ENCODE measurements at regions not wholly inside any gene's neighbourhood (a gene's known extent, or its start where the extent isn't known, plus 50 kb on each side); places are given as distances from the start of the nearest gene placed in this dataset.

- DNase-seq (ENCODE audit: low spot score) = no peak
Measured at GRCh38 chr6:169906688-169907418, 155.4 kb downstream of the ERMARD start.

DNA sequence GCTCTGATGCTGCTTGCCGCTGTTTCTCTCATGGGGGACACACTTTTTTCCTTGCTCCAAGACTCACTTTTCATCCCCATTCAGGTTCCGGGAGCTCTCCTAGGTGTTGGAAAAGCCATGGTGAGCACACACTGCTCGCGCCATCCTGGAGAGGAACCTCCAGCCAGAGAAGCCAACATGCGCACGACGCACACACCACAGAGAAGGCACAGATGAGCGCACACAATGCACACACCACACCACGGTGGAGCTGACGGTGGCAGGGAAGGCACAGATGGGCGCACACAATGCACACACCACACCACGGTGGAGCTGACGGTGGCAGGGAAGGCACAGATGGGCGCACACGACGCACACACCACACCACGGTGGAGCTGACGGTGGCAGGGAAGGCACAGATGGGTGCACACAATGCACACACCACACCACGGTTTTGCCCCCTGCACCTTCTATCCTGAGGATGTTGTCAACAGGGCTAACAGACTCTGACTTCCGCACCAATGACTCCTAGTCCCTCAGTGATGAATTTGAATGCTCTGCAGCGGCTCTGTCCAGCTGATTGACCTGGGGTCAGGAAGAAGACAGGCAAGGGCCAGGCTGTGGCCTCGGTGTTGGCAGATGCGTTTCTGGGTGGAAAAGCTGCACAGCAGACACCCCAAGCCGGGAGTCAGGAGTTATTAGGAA is 154.7 kb downstream of the ERMARD start:
- no peak for DNase-seq (ENCODE audit: low spot score)

DNA sequence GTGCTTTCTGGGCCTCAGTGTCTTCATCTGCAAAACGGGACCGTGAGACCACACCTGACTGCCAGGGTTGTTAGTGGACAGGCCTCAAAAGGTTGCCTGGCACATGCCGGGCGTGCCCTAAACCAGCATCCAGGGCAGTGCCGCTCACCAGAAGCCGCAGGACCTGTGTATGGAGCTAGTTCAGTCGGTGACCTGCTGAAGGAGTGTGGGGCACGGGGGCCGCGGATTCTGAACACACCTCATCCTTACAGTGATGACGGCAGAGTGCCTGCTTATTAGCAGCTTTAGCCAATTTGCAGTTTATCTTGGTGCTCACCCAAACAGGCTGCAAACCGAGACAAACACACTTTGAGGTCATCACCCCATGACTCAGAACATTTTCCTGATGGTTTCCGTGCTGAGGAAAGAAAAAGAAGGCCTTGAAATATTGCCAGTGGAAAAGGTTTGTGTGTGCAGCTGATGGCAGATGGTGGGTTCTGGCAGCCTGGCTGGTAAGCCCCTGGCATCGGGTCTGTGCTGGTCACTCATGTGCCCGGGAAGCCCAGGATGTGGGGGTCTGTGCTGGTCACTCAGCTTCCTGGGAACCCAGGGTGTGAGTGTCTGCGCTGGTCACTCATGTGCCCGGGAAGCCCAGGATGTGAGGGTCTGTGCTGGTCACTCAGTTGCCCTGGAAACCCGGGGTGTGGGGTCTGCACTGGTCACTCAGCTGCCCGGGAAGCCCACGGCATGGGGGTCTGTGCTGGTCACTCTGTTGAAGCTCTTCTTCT is 153.8 kb downstream of the ERMARD start:
- peak; percentile 4 for DNase-seq (ENCODE audit: low spot score)

- DNase-seq (ENCODE audit: low spot score) = peak; percentile 32
Measured at GRCh38 chr6:169904051-169904922, 152.9 kb downstream of the ERMARD start.

- DNase-seq (ENCODE audit: low spot score) = no peak
Measured at GRCh38 chr6:169903122-169903521, 151.7 kb downstream of the ERMARD start.

DNA sequence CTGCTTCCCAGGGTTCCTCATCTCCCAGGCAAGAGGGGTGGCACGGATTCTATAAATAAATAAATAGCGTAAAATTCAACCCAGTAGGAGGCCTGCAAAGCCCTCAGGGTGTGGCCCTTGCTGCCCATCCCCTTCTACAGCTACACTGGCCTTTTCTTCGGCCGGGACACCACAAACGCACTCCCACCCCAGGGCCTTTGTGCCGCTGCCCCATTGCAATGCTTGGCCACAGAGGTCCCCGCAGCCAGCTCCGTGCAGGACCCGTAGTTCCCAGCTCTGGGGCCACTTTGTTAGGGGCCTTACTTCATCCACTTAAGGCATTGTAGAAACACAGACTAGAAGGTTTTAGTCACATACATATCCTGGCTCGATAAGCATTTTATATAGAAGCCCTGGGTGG is 151.2 kb downstream of the ERMARD start:
- DNase-seq (ENCODE audit: low spot score) = no peak

- DNase-seq (ENCODE audit: low spot score) = no peak
Measured at GRCh38 chr6:169902070-169902469, 150.6 kb downstream of the ERMARD start.

- no peak for DNase-seq (ENCODE audit: low spot score)
Measured at GRCh38 chr6:169899481-169900145, 148.2 kb downstream of the ERMARD start.

DNA sequence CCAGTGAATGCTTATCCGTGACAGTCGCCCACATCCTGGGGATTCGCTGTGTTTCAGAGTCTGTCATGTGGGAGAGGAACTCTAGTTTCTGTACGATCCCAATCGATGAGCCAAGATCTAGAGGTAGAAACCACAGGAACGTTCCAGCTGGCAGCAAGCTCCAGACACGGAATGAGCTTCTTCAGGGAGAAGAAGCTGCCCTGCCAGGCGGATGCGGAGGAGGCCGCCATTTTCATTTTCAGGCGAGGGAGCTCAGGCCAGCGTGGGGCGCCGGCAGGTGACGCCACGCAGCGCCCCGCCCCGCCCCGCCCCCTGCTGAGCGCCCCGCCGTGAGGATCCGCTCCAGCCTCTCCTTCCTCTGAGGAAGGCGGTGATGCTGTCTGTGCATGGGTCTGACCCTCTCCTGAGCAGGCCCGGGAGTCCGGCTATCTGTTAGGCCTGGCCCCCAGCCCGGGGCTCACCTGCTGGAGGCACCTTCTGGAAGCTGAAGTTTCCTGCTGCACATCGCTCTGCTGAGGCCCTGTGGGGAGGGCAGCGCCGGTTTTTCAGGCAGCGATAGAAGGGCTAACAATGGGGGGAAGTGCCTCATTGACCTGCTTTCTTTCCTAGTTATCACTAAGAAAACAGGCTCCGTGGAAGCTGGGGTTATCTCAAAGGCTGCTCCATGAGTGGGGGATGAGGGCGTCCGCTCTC is 147.5 kb downstream of the ERMARD start:
- no peak for DNase-seq (ENCODE audit: low spot score)

- DNase-seq (ENCODE audit: low spot score) = no peak
Measured at GRCh38 chr6:169897601-169898358, 146.4 kb downstream of the ERMARD start.

DNA sequence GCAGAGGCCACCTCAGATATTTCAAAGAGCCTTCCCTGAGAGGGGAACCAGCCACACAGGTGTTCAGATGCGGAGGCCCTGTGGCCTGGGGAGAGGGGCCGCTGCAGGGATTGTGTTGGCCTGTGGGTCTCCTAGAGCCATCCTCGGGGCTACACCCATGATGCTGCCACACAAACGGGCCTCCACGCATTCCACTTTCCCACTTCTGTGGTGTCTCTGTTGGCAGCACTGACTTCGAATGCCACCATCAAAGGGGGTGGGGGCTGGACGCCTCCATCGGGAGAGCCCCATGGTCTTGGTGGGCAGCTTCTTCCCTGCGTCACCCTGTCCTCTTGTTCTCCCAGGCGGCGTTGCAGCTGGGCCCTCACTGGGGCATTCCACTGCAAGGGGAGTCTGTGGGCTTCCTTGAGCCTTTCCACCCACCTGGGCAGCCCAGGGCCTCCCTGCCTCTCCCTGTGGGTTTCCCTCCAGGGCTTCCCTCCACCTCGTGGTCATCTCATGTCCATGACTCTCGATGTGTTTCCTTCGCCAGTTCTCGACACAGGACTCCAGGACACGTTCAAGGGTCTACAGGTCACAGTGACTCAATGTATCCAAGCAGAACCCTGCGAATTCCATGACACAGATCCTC is 145.5 kb downstream of the ERMARD start:
- no peak for DNase-seq (ENCODE audit: low spot score)

DNA sequence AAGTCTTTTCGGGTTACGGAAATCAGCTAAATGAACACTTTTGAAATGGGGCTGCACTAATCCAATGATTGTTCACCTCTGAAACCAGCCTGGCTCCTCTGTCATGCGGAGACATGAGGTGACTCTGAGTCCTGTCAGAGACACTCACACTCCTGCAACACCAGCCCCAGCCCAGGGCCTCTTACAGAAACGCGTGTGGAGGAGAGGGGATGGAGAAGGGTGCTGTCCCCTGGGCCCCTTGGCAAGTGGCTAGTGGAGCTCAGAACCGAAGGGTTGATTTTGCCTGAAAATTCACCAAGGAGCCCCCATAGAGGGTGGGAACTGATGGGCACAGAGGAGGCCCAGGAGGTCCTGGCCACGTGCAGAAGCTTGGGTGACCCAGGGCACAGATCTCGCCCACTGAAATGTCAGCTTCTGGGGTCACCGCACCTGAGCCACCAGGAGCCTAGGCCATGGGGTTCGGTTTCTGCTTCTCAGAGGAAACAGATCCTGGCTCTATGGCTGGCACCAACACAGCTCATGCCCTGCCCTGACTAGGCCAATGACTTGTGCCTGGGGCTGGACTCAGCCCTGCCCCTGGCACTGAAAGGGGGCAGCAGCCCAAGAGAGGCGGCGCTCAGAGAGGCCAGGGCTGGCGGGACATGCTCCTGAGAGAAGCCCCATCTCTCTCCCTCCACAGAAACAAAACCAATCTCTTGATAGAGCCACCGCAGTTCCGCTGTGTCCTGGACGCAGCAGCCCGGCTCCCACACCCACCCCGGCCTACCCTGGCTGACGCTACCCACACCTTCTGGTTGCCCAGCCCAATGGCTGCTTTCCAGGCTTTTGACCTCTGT is 144.7 kb downstream of the ERMARD start:
- no peak for DNase-seq (ENCODE audit: low spot score)

DNA sequence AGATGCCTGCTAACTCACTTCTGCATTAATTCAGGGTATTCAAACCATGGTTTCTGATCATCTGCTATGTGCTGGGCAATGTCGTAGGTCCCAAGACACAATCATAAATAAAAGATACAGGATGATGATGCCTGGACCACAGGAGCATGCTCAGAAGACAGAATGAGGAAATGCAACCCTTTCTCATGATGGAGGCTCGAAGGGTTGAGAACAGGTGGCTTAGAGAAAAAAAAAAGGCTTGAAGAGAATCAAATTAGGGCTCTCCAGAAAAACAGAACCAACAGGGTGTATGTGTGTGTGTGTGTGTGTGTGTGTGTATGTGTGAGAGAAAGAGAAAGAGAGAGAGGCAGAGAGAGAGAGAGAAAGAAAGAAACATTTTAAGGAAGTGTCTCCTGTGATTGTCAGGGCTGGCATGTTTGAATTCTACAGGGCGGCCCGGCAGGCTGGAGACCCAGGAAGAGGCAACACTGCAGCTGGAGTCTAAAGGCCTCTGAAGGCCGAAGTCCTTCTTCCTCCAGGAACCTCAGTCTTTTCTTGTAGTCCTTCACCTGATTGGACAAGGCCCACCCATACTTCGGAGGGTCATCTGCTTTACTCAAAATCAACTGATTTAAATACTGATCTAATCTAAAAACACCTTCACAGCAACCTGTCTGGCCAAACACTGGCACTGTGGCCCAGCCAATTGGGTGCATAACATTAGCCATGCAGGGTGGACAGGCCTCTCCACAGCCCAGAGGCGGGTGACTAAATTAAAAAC is 143.8 kb downstream of the ERMARD start:
- no peak for DNase-seq (ENCODE audit: low spot score)

- no peak for DNase-seq (ENCODE audit: low spot score)
Measured at GRCh38 chr6:169894377-169894960, 143.0 kb downstream of the ERMARD start.

DNA sequence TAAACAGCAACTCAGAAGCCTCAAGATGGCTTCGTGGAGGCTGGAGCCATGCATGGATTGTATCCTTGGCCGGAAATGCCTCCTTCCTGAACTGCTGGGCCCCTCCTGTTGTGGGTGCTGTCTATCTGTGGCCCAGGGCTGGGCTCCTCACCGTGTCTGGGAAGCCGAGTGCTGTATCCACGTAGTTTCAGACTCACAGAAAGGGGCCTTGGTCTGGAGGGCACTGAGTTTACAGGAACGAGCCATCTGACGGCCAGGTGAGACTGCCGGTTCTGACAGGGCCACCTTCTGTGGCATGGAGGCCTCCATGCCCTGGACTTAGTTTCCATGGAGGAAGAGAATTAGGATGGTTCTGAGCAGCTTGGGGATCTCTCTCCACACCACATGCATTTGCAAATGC is 142.2 kb downstream of the ERMARD start:
- DNase-seq (ENCODE audit: low spot score) = no peak

- DNase-seq (ENCODE audit: low spot score) = no peak
Measured at GRCh38 chr6:169891846-169892245, 140.4 kb downstream of the ERMARD start.

- DNase-seq (ENCODE audit: low spot score) = no peak
Measured at GRCh38 chr6:169891421-169891820, 140.0 kb downstream of the ERMARD start.

GRCh38 chr6:169890901-169891300 is 139.5 kb downstream of the ERMARD start:
- DNase-seq (ENCODE audit: low spot score) = no peak

Measured in COLO829 (cell line).